ENCODE measurements at regions not wholly inside any gene's neighbourhood (a gene's known extent, or its start where the extent isn't known, plus 50 kb on each side); places are given as distances from the start of the nearest gene placed in this dataset.

DNA sequence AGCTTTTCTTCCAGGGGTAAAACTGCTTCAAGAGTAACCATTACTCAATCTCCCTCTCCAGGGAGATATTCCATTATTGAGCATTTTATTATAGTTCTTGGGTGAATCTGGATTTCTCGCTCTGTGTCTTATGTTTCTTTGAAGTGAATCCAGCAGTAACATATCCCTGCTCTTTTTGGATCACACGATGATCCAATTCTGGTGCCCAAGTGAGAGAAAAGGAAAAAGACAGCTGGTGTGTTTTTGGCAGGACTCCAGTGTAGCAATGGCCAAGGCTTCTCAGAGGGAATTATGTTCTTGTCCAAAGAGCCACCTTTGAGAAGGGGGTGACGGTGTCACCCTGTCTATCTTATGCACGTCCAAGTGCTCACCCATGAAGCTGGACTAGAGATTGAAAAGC lies 140.3 kb upstream of the ERRFI1 start:
- Histone ChIP-seq H3K36me3 (ENCODE audit: insufficient read depth, low read length) (no peaks in the 10 kb centered on the region), H3K4me2 (ENCODE audit: low read length) (no peak overlapping the region), H4K20me1 (ENCODE audit: insufficient read depth) (no peaks in the 10 kb centered on the region), H3K9me3 (ENCODE audit: low read length) (no peaks in the 10 kb centered on the region), H3K79me2 (replicated peaks; ENCODE audit: insufficient read depth, low read length) (no peaks in the 10 kb centered on the region), H3F3A (ENCODE audit: insufficient read depth, low read length, poor library complexity, severe bottlenecking) (no peaks in the 10 kb centered on the region), H3K27me3 (ENCODE audit: insufficient read depth, low read depth, low read length) (no peaks in the 10 kb centered on the region), H3K27ac (ENCODE audit: low read length) (no peak overlapping the region), H2AFZ (ENCODE audit: low read depth, low read length) (no peak overlapping the region), H3K9ac (ENCODE audit: low read length) (no peak overlapping the region), H3K9me2 (ENCODE audit: insufficient read depth, low read length) (no peaks in the 10 kb centered on the region), H3K4me3 (ENCODE audit: low read length) (no peak overlapping the region)
- TF ChIP-seq, protein P1, sequence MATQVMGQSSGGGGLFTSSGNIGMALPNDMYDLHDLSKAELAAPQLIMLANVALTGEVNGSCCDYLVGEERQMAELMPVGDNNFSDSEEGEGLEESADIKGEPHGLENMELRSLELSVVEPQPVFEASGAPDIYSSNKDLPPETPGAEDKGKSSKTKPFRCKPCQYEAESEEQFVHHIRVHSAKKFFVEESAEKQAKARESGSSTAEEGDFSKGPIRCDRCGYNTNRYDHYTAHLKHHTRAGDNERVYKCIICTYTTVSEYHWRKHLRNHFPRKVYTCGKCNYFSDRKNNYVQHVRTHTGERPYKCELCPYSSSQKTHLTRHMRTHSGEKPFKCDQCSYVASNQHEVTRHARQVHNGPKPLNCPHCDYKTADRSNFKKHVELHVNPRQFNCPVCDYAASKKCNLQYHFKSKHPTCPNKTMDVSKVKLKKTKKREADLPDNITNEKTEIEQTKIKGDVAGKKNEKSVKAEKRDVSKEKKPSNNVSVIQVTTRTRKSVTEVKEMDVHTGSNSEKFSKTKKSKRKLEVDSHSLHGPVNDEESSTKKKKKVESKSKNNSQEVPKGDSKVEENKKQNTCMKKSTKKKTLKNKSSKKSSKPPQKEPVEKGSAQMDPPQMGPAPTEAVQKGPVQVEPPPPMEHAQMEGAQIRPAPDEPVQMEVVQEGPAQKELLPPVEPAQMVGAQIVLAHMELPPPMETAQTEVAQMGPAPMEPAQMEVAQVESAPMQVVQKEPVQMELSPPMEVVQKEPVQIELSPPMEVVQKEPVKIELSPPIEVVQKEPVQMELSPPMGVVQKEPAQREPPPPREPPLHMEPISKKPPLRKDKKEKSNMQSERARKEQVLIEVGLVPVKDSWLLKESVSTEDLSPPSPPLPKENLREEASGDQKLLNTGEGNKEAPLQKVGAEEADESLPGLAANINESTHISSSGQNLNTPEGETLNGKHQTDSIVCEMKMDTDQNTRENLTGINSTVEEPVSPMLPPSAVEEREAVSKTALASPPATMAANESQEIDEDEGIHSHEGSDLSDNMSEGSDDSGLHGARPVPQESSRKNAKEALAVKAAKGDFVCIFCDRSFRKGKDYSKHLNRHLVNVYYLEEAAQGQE (IDR thresholded peaks at IDR 0.05; ENCODE audit: borderline replicate concordance) = no peak
- no peak for TF ChIP-seq POLR2AphosphoS5 (IDR thresholded peaks at IDR 0.05)

DNA sequence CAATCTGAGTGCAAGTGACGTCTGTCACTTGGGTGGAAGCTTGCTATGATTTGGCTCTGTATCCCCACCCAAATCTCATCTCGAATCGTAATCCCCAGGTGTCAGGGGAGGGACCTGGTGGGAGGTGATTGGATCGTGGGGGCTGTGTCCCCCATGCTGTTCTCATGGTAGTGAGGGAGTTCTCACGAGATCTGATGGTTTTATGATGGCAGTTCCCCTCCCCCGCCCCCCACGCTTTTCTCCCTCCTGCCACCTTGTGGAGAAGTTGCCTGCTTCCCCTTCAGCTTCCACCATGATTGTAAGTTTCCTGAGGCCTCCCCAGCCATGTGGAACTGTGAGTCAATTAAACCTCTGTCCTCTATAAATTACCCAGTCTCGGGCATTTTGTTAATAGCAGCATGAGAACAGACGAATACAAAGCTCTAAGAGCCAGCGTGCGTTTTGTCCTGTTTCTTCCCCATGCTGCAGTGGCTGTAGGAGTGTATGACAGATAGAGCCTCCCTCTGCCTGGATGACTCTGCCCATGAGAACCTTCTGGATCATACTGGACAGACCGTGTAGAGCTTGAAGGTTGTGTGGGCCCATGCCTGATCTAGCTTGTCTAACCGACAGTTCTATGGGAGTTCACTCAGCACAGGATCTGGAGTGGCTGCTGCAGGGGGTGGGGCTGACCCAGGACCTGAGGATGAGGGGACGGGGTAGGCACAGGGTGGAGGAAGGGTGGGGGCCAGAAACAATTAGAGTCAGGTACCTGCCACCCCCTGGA lies 139.7 kb upstream of the ERRFI1 start:
- Histone ChIP-seq H3K9me2 (ENCODE audit: insufficient read depth, low read length) (no peaks in the 10 kb centered on the region), H3K4me2 (ENCODE audit: low read length) (no peak overlapping the region), H4K20me1 (ENCODE audit: insufficient read depth) (no peaks in the 10 kb centered on the region), H3K4me3 (ENCODE audit: low read length) (no peak overlapping the region), H3K79me2 (replicated peaks; ENCODE audit: insufficient read depth, low read length) (no peaks in the 10 kb centered on the region), H3K9me3 (ENCODE audit: low read length) (no peaks in the 10 kb centered on the region), H2AFZ (ENCODE audit: low read depth, low read length) (no peak overlapping the region), H3K36me3 (ENCODE audit: insufficient read depth, low read length) (no peaks in the 10 kb centered on the region), H3F3A (ENCODE audit: insufficient read depth, low read length, poor library complexity, severe bottlenecking) (no peaks in the 10 kb centered on the region), H3K27me3 (ENCODE audit: insufficient read depth, low read depth, low read length) (no peaks in the 10 kb centered on the region), H3K27ac (ENCODE audit: low read length) (no peak overlapping the region), H3K9ac (ENCODE audit: low read length) (no peak overlapping the region)
- TF ChIP-seq, protein P1 (IDR thresholded peaks at IDR 0.05; ENCODE audit: borderline replicate concordance) = no peak
- TF ChIP-seq TAF1 (IDR thresholded peaks at IDR 0.05; ENCODE audit: low read depth) (no peak), POLR2AphosphoS5 (IDR thresholded peaks at IDR 0.05) (no peak), EZH2 (IDR thresholded peaks at IDR 0.05; ENCODE audit: borderline replicate concordance, insufficient read depth, low read length, poor library complexity, severe bottlenecking) (no peak), MXI1 (conservative IDR thresholded peaks at IDR 0.05; ENCODE audit: poor library complexity, severe bottlenecking) (no peak), RAD21 (conservative IDR thresholded peaks at IDR 0.05) (no peak), SMC3 (conservative IDR thresholded peaks at IDR 0.05; ENCODE audit: poor library complexity) (no peak), EP300 (conservative IDR thresholded peaks at IDR 0.05; ENCODE audit: poor library complexity, severe bottlenecking) (no peak)
- TF ChIP-seq, protein P2, sequence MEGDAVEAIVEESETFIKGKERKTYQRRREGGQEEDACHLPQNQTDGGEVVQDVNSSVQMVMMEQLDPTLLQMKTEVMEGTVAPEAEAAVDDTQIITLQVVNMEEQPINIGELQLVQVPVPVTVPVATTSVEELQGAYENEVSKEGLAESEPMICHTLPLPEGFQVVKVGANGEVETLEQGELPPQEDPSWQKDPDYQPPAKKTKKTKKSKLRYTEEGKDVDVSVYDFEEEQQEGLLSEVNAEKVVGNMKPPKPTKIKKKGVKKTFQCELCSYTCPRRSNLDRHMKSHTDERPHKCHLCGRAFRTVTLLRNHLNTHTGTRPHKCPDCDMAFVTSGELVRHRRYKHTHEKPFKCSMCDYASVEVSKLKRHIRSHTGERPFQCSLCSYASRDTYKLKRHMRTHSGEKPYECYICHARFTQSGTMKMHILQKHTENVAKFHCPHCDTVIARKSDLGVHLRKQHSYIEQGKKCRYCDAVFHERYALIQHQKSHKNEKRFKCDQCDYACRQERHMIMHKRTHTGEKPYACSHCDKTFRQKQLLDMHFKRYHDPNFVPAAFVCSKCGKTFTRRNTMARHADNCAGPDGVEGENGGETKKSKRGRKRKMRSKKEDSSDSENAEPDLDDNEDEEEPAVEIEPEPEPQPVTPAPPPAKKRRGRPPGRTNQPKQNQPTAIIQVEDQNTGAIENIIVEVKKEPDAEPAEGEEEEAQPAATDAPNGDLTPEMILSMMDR (IDR thresholded peaks at IDR 0.05; ENCODE audit: poor library complexity, severe bottlenecking) = no peak
